B cell (primary cell): ENCODE measurements at regions not wholly inside any gene's neighbourhood (a gene's known extent, or its start where the extent isn't known, plus 50 kb on each side); places are given as distances from the start of the nearest gene placed in this dataset.
"Not testable (repeated sequence)": the region's sequence is repeated elsewhere in the genome, so short reads cannot be mapped to it uniquely, and the experiment has no call there.

Experiments
- ATAC-seq: fragments of 200-7000 bp; cut with Tn5 transposase; one replicate; pipeline ENCODE4 v1.10.0; 2021; ENCODE audit warnings: low read depth, mild to moderate bottlenecking, moderate number of reproducible peaks, moderate library complexity
- CTCF ChIA-PET: fragments of 350-600 bp; sonication (Branson Sonifier 250); formaldehyde crosslinking; loops from one replicate; lab custom pipeline; 2021; ENCODE audit warnings: antibody characterized with exemption, inconsistent platforms; lab: Charles Lee
- POLR2A ChIA-PET: fragments of 350-600 bp; sonication (Branson Sonifier 250); formaldehyde crosslinking; loops from one replicate; lab custom pipeline; 2021; ENCODE audit warnings: antibody characterized with exemption; lab: Charles Lee
- DNase-seq: peaks from one replicate; pipeline ENCODE4 v3.0.0; 2013
- H2AFZ ChIP-seq: 2 replicates; pipeline ENCODE4 v1.6.1; 2012; ENCODE audit warnings: mild to moderate bottlenecking, low read depth, low read length; ENCODE audit not compliant: insufficient read depth, poor library complexity, severe bottlenecking
- H3K27ac ChIP-seq, 2 donors: 1 replicate in 1 of 2; 2 replicates in 1 of 2; pipeline ENCODE4 v1.5.1; 2012 to 2013; ENCODE audit warnings: low read length in 2 of 2, mild to moderate bottlenecking in 2 of 2, moderate library complexity in 1 of 2
- H3K27me3 ChIP-seq, 4 experiments: fragments of 200-600 bp in 1 of 4; sonication (generic) in 1 of 4; replicated peaks in 1 of 4; 1 replicate in 2 of 4; 2 replicates in 2 of 4; pipeline versions ENCODE4 v1.6.1 to v1.7.0; 2013 to 2016; ENCODE audit warnings: low read length in 3 of 4, mild to moderate bottlenecking in 2 of 4, mixed read lengths in 1 of 4, moderate library complexity in 1 of 4; ENCODE audit not compliant: insufficient read depth in 4 of 4, control insufficient read depth in 3 of 4; ENCODE audit errors: control extremely low read depth in 1 of 4
- H3K36me3 ChIP-seq, 2 experiments: replicated peaks in 1 of 2; 1 replicate in 1 of 2; 2 replicates in 1 of 2; pipeline versions ENCODE4 v1.6.1 to v1.7.1; 2013; ENCODE audit warnings: low read length in 1 of 2; ENCODE audit not compliant: insufficient read depth in 2 of 2, control insufficient read depth in 1 of 2; ENCODE audit errors: control extremely low read depth in 1 of 2, extremely low read depth in 1 of 2
- H3K4me1 ChIP-seq, 2 donors: fragments of 200-600 bp in 1 of 2; sonication (generic) in 1 of 2; 1 replicate in 1 of 2; 2 replicates in 1 of 2; pipeline versions ENCODE4 v1.5.1 to v1.6.1; 2013 to 2017; ENCODE audit warnings: low read length in 2 of 2; ENCODE audit not compliant: control insufficient read depth in 2 of 2, insufficient read depth in 2 of 2
- H3K4me2 ChIP-seq: replicated peaks from 2 replicates; pipeline ENCODE3; 2012; ENCODE audit warnings: mild to moderate bottlenecking, low read depth, low read length; ENCODE audit not compliant: poor library complexity, severe bottlenecking
- H3K4me3 ChIP-seq, 5 experiments: fragments of 200-600 bp in 1 of 5; sonication (generic) in 1 of 5; 1 replicate in 3 of 5; 2 replicates in 2 of 5; pipeline versions ENCODE4 v1.5.1 to v1.7.0; 2011 to 2016; ENCODE audit warnings: low read length in 4 of 5, mild to moderate bottlenecking in 4 of 5, low read depth in 2 of 5, control low read depth in 1 of 5, moderate library complexity in 1 of 5; ENCODE audit not compliant: insufficient read depth in 1 of 5; ENCODE audit errors: control extremely low read depth in 1 of 5, extremely low read depth in 1 of 5
- H3K79me2 ChIP-seq: fragments of 200-600 bp; sonication (generic); one replicate; pipeline ENCODE4 v1.6.0; 2016; ENCODE audit warnings: low read length; ENCODE audit not compliant: control insufficient read depth, insufficient read depth
- H3K9ac ChIP-seq: fragments of 200-600 bp; sonication (generic); 2 replicates; pipeline ENCODE4 v1.6.1; 2017; ENCODE audit warnings: mild to moderate bottlenecking, low read length, moderate library complexity
- H3K9me3 ChIP-seq, 3 donors: one replicate each; pipeline versions ENCODE4 v1.6.1 to v1.7.1; 2013; ENCODE audit warnings: low read length in 2 of 3; ENCODE audit not compliant: control insufficient read depth in 2 of 3, insufficient read depth in 1 of 3; ENCODE audit errors: control extremely low read depth in 1 of 3
- H4K20me1 ChIP-seq: 2 replicates; pipeline ENCODE4 v1.6.0; 2012; ENCODE audit warnings: mild to moderate bottlenecking, low read length; ENCODE audit not compliant: insufficient read depth, control insufficient read depth, poor library complexity, severe bottlenecking
- H3K27ac Mint-ChIP-seq: one replicate; pipeline ENCODE4 v1.8.0; 2021; ENCODE audit warnings: mixed read lengths
- H3K27me3 Mint-ChIP-seq: one replicate; pipeline ENCODE4 v1.8.0; 2021; ENCODE audit warnings: mixed read lengths
- H3K4me1 Mint-ChIP-seq: one replicate; pipeline ENCODE4 v1.8.0; 2021; ENCODE audit warnings: mixed read lengths
- H3K4me3 Mint-ChIP-seq: one replicate; pipeline ENCODE4 v1.8.0; 2021; ENCODE audit warnings: mixed read lengths
- H3K9me3 Mint-ChIP-seq: one replicate; pipeline ENCODE4 v1.8.0; 2022; ENCODE audit warnings: mixed read lengths; ENCODE audit not compliant: insufficient read depth
- WGBS: methylation state at CpG from one replicate; pipeline ENCODE4 v1.1.5; 2013; ENCODE audit warnings: missing lambda C conversion rate; ENCODE audit not compliant: insufficient coverage; 5-methylcytosine and 5-hydroxymethylcytosine counted together
- intact Hi-C: fragments of 100-400 bp; cut with micrococcal nuclease; formaldehyde crosslinking; loops from one replicate; pipeline ENCODE4 v1.10.0; 2022

GRCh38 chr15:34528055-34528754, 55.2 kb downstream of the GOLGA8B start:
- H3K9me3 ChIP-seq, H4K20me1 ChIP-seq, H2AFZ ChIP-seq, intact Hi-C loops, H3K27ac Mint-ChIP-seq, ATAC-seq, CTCF ChIA-PET, H3K4me3 ChIP-seq, H3K4me1 Mint-ChIP-seq, H3K36me3 ChIP-seq, DNase-seq, H3K4me2 ChIP-seq, H3K4me1 ChIP-seq, H3K4me3 Mint-ChIP-seq, H3K27me3 Mint-ChIP-seq, H3K27me3 ChIP-seq, H3K27ac ChIP-seq, H3K79me2 ChIP-seq, POLR2A ChIA-PET, H3K9me3 Mint-ChIP-seq, H3K9ac ChIP-seq: not testable (repeated sequence)
- WGBS = no CpG with 5 or more reads among the region's 20 CpGs

GRCh38 chr15:34527641-34528040, 55.8 kb downstream of the GOLGA8B start:
- DNase-seq, H3K27ac Mint-ChIP-seq, ATAC-seq, H3K27me3 Mint-ChIP-seq, H3K4me3 ChIP-seq, H2AFZ ChIP-seq, H3K4me1 Mint-ChIP-seq, H3K4me2 ChIP-seq, H3K9me3 ChIP-seq, POLR2A ChIA-PET, H3K4me1 ChIP-seq, CTCF ChIA-PET, H3K9ac ChIP-seq, intact Hi-C loops, H3K79me2 ChIP-seq, H3K27me3 ChIP-seq, H3K36me3 ChIP-seq, H4K20me1 ChIP-seq, H3K4me3 Mint-ChIP-seq, H3K27ac ChIP-seq, H3K9me3 Mint-ChIP-seq: not testable (repeated sequence)
- WGBS = no CpG with 5 or more reads among the region's 13 CpGs

GRCh38 chr15:34523849-34524248, 59.6 kb downstream of the GOLGA8B start:
- H3K4me2 ChIP-seq, H3K4me3 Mint-ChIP-seq, H3K9me3 Mint-ChIP-seq, H3K27ac ChIP-seq, H3K4me1 Mint-ChIP-seq, POLR2A ChIA-PET, H4K20me1 ChIP-seq, H3K27ac Mint-ChIP-seq, H3K27me3 Mint-ChIP-seq, CTCF ChIA-PET, DNase-seq, H3K4me3 ChIP-seq, H3K9me3 ChIP-seq, H3K9ac ChIP-seq, H3K4me1 ChIP-seq, H3K27me3 ChIP-seq, H3K79me2 ChIP-seq, H2AFZ ChIP-seq, intact Hi-C loops, H3K36me3 ChIP-seq: not testable (repeated sequence)
- peak; percentile 31 for ATAC-seq
- WGBS = 74% methylated on average over 3 of the region's 12 CpGs

GRCh38 chr15:34522601-34523000, 60.9 kb downstream of the GOLGA8B start:
- H3K36me3 ChIP-seq, H4K20me1 ChIP-seq, ATAC-seq, POLR2A ChIA-PET, H3K79me2 ChIP-seq, H3K4me1 ChIP-seq, H3K9ac ChIP-seq, H3K4me2 ChIP-seq, H3K4me3 Mint-ChIP-seq, H3K27ac Mint-ChIP-seq, H2AFZ ChIP-seq, H3K4me3 ChIP-seq, H3K27me3 ChIP-seq, H3K27ac ChIP-seq, DNase-seq, H3K4me1 Mint-ChIP-seq, H3K9me3 Mint-ChIP-seq, CTCF ChIA-PET, H3K9me3 ChIP-seq, intact Hi-C loops, H3K27me3 Mint-ChIP-seq: not testable (repeated sequence)
- WGBS = no CpG with 5 or more reads among the region's 12 CpGs
